ENCODE measurements at regions not wholly inside any gene's neighbourhood (a gene's known extent, or its start where the extent isn't known, plus 50 kb on each side); places are given as distances from the start of the nearest gene placed in this dataset.

GRCh38 chr5:89981878-89982773, 427.4 kb downstream of the CETN3 start:
- DNase-seq, result no peak

GRCh38 chr5:89981021-89981420, 428.5 kb downstream of the CETN3 start:
- DNase-seq, result no peak

GRCh38 chr5:89973516-89973915, 436.0 kb downstream of the CETN3 start:
- DNase-seq, result no peak

- DNase-seq, result no peak
These were observed 436.7 kb downstream of the CETN3 start for GRCh38 chr5:89972901-89973300.

- DNase-seq, result no peak
These were observed 440.6 kb downstream of the CETN3 start for GRCh38 chr5:89968958-89969381.

GRCh38 chr5:89967771-89968444, 441.6 kb downstream of the CETN3 start:
- no peak for DNase-seq

- DNase-seq, result no peak
These were observed 452.7 kb downstream of the CETN3 start for GRCh38 chr5:89956838-89957237.

GRCh38 chr5:89954916-89955315, 454.6 kb downstream of the CETN3 start:
- no peak for DNase-seq

GRCh38 chr5:89951876-89952275, 457.7 kb downstream of the CETN3 start:
- no peak for DNase-seq

- DNase-seq, result no peak
These were observed 459.3 kb downstream of the CETN3 start for GRCh38 chr5:89950234-89950633.

- no peak for DNase-seq
These were observed 460.6 kb downstream of the CETN3 start for GRCh38 chr5:89948977-89949376.

- DNase-seq, result no peak
These were observed 462.6 kb downstream of the CETN3 start for GRCh38 chr5:89946916-89947315.

GRCh38 chr5:89946508-89946907, 463.0 kb downstream of the CETN3 start:
- no peak for DNase-seq

GRCh38 chr5:89942171-89942570, 467.4 kb downstream of the CETN3 start:
- DNase-seq, result no peak

GRCh38 chr5:89936576-89936975, 473.0 kb downstream of the CETN3 start:
- DNase-seq, result no peak

- no peak for DNase-seq
These were observed 475.5 kb downstream of the CETN3 start for GRCh38 chr5:89934069-89934468.

GRCh38 chr5:89932771-89933181, 476.8 kb downstream of the CETN3 start:
- DNase-seq, result no peak

GRCh38 chr5:89930591-89931392, 478.8 kb downstream of the CETN3 start:
- DNase-seq, result no peak

- DNase-seq, result no peak
These were observed 479.7 kb downstream of the CETN3 start for GRCh38 chr5:89929834-89930233.

GRCh38 chr5:89929173-89929572, 480.4 kb downstream of the CETN3 start:
- DNase-seq, result no peak

GRCh38 chr5:89922161-89922560, 487.4 kb downstream of the CETN3 start:
- DNase-seq, result no peak

GRCh38 chr5:89917112-89917511, 492.4 kb downstream of the CETN3 start:
- no peak for DNase-seq

- no peak for DNase-seq
These were observed 493.4 kb downstream of the CETN3 start for GRCh38 chr5:89916131-89916530.

Data from SHP77 treated with DMSO at 0.1 percent for 48 hours (cell line).